ENCODE measurements at regions not wholly inside any gene's neighbourhood (a gene's known extent, or its start where the extent isn't known, plus 50 kb on each side); places are given as distances from the start of the nearest gene placed in this dataset.

DNA sequence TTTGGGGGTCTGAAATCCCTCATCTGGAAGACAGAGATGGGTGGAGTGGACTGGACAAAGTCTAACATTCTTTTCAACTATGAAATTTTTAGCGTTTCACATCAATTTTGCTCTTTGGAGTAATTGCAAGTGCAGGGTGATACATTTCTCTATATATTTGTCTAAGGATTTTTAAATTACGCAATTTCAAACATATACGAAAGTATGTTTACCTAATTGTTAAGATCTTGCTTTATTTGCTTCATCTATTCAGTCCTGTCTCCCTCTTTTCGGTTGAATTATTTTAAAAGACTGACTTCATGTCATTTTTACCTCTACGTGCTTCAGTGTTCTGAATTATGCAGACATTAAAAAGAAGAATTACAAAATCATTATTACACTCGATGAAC is 101.9 kb upstream of the CREB5 start:
- H3K27me3 ChIP-seq (ENCODE audit: insufficient read depth, low read length): no peaks in the 10 kb centered on the region
- 94% methylated on average over 6 of the region's 6 CpGs for WGBS
- H3K4me1 ChIP-seq (ENCODE audit: insufficient read depth, low read length): peaks cover 13% of the 10 kb centered on the region
- H3K4me3 ChIP-seq (ENCODE audit: low read length): no peak overlapping the region
- H3K27ac ChIP-seq (ENCODE audit: low read depth, low read length): no peak overlapping the region
- no peaks in the 10 kb centered on the region for H3K9me3 ChIP-seq (ENCODE audit: insufficient read depth, low read depth, low read length)
- no peaks in the 10 kb centered on the region for H3K36me3 ChIP-seq (ENCODE audit: insufficient read depth, low read length)
- no peak overlapping the region for H3K9ac ChIP-seq (ENCODE audit: low read depth, low read length)

DNA sequence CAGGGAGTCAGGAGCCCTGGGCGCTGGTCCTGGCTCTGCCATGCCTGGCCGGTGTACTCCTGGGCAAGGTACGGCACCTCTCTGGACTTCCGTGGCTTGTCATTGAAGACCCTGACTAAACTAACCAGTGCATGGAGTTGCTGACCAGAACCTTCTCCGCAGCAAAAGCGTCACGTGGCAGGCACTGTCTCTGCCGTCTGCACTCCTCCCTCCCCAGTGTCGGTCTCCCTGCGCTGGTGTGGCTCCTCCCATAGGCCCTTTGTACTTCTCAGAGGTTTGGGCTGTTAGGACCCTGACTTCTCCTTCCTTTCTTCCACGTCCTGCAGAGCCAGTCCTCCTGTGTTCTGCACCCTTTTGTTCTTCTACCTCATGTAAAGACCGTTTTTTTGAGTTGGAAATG is 100.6 kb upstream of the CREB5 start:
- H3K27ac ChIP-seq (ENCODE audit: low read depth, low read length): no peak overlapping the region
- WGBS: 75% methylated on average over 12 of the region's 12 CpGs
- peaks cover 10% of the 10 kb centered on the region; the same call in 1 of the 2 replicates for H3K4me1 ChIP-seq (ENCODE audit: insufficient read depth, low read length)
- no peak overlapping the region for H3K4me3 ChIP-seq (ENCODE audit: low read length)
- H3K36me3 ChIP-seq (ENCODE audit: insufficient read depth, low read length): no peaks in the 10 kb centered on the region
- H3K9me3 ChIP-seq (ENCODE audit: insufficient read depth, low read depth, low read length): no peaks in the 10 kb centered on the region
- H3K27me3 ChIP-seq (ENCODE audit: insufficient read depth, low read length): no peaks in the 10 kb centered on the region
- H3K9ac ChIP-seq (ENCODE audit: low read depth, low read length): no peak overlapping the region

DNA sequence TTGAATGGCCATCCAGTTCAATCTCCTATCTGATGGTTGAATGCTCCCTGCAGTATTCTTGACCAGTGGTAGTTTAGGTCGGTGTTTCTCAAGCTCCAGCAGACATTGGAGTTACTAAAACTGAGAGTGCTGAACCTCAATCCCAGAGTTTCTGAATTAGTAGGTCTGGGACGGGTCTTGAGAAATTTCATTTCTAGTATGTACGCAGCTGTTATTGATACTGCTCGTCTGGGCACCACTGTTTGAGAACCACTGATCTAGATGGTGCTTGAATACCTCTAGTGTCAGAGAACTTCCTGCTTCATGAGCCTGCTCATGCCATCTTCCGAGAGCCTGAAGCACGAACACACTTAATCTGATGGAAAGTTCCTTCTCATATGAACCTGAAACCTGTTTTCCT is 99.4 kb upstream of the CREB5 start:
- WGBS: 94% methylated on average over 6 of the region's 6 CpGs
- Histone ChIP-seq H3K9ac (ENCODE audit: low read depth, low read length) (no peak overlapping the region), H3K4me1 (ENCODE audit: insufficient read depth, low read length) (peaks cover 10% of the 10 kb centered on the region; the same call in 1 of the 2 replicates), H3K27ac (ENCODE audit: low read depth, low read length) (no peak overlapping the region), H3K4me3 (ENCODE audit: low read length) (no peak overlapping the region), H3K9me3 (ENCODE audit: insufficient read depth, low read depth, low read length) (no peaks in the 10 kb centered on the region), H3K36me3 (ENCODE audit: insufficient read depth, low read length) (no peaks in the 10 kb centered on the region), H3K27me3 (ENCODE audit: insufficient read depth, low read length) (no peaks in the 10 kb centered on the region)

DNA sequence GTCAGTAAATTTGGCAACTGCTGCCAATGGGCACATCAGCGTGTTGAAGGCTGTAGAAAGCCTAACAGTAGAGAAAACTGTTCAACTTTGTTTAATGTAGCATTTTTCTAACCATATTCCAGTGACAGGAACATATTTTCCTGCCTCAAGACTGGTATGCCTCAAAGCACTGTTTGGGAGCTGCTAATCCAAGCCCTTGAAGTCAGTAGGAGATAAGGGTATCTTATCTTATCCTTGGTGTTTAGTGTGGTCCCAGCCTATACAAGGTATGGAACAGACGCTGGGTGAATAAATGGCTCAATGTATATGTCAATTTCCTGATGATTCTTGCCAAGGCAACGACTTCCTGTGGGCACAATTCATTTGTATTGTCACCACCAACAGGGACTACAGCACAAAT is 97.5 kb upstream of the CREB5 start:
- 89% methylated on average over 3 of the region's 3 CpGs for WGBS
- no peak overlapping the region for H3K27ac ChIP-seq (ENCODE audit: low read depth, low read length)
- no peaks in the 10 kb centered on the region for H3K27me3 ChIP-seq (ENCODE audit: insufficient read depth, low read length)
- no peaks in the 10 kb centered on the region for H3K9me3 ChIP-seq (ENCODE audit: insufficient read depth, low read depth, low read length)
- peaks cover 10% of the 10 kb centered on the region; the same call in 1 of the 2 replicates for H3K4me1 ChIP-seq (ENCODE audit: insufficient read depth, low read length)
- no peak overlapping the region for H3K4me3 ChIP-seq (ENCODE audit: low read length)
- H3K9ac ChIP-seq (ENCODE audit: low read depth, low read length): no peak overlapping the region
- no peaks in the 10 kb centered on the region for H3K36me3 ChIP-seq (ENCODE audit: insufficient read depth, low read length)

DNA sequence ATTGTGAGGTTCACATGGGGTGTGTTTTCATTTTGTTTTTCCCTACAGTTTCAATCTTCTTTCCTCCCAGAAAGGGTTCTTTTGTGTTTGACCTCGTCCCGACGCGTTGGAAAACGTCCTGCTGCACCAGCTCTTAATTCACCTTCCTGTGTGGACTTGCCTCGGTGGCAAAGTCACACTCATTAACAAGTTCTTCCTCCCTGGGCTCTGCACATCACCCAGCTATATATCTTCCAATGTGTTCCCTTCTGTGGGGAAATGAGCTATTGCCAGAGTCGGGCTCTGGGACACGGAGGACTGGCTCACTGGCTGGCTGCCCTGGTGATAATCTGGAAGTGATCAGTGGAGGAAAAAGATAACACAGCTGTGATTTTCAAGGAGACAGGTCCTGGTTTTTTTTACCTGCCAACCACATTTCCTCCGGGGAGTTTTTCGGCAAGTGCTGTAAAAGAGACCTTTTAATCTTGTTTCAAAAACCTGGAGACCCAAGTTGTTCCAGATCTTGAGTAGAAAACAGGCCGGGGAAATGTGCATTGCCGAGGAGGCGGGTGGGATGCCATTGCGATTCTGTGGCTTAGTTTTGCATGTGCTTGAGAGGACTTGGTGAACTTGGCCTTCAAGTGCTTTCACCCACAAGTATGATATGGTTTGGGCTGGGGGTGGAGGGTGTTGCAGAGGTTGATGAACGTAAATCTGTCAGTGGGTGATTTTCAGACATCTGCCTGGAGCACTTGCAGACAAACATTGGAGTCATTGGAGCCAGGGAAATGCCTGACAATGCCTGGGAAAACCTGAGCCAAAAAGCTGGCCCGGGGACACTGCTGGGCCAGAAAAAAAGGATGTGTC is 96.5 kb upstream of the CREB5 start:
- 87% methylated on average over 16 of the region's 16 CpGs for WGBS
- Histone ChIP-seq H3K4me3 (ENCODE audit: low read length) (no peak overlapping the region), H3K27me3 (ENCODE audit: insufficient read depth, low read length) (no peaks in the 10 kb centered on the region), H3K27ac (ENCODE audit: low read depth, low read length) (no peak overlapping the region), H3K4me1 (ENCODE audit: insufficient read depth, low read length) (peaks cover 10% of the 10 kb centered on the region; the same call in 1 of the 2 replicates), H3K36me3 (ENCODE audit: insufficient read depth, low read length) (no peaks in the 10 kb centered on the region), H3K9me3 (ENCODE audit: insufficient read depth, low read depth, low read length) (no peaks in the 10 kb centered on the region), H3K9ac (ENCODE audit: low read depth, low read length) (no peak overlapping the region)

DNA sequence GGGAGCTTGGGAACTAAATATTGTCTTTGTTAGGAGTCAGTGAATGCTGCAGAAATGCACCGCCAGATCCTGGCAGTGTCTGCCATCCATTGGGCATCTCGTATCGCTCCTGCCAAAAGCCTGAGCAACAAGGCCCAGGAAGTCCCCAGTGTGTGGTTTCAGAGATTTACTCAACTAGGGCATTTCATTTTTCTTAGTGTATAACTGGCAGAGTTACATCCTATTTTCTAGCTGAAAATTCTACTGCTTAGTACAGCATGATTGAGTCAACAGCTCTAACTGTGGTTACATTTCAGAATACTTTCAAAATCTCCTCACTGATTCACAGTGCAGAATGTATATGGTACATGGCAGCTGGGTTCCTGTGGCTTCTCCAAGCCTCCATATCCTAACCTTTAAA is 95.8 kb upstream of the CREB5 start:
- H3K9ac ChIP-seq (ENCODE audit: low read depth, low read length): no peak overlapping the region
- no peaks in the 10 kb centered on the region for H3K36me3 ChIP-seq (ENCODE audit: insufficient read depth, low read length)
- peaks cover 7% of the 10 kb centered on the region; the same call in 1 of the 2 replicates for H3K4me1 ChIP-seq (ENCODE audit: insufficient read depth, low read length)
- no peaks in the 10 kb centered on the region for H3K9me3 ChIP-seq (ENCODE audit: insufficient read depth, low read depth, low read length)
- 96% methylated on average over 3 of the region's 3 CpGs for WGBS
- no peak overlapping the region for H3K4me3 ChIP-seq (ENCODE audit: low read length)
- no peak overlapping the region for H3K27ac ChIP-seq (ENCODE audit: low read depth, low read length)
- H3K27me3 ChIP-seq (ENCODE audit: insufficient read depth, low read length): no peaks in the 10 kb centered on the region

DNA sequence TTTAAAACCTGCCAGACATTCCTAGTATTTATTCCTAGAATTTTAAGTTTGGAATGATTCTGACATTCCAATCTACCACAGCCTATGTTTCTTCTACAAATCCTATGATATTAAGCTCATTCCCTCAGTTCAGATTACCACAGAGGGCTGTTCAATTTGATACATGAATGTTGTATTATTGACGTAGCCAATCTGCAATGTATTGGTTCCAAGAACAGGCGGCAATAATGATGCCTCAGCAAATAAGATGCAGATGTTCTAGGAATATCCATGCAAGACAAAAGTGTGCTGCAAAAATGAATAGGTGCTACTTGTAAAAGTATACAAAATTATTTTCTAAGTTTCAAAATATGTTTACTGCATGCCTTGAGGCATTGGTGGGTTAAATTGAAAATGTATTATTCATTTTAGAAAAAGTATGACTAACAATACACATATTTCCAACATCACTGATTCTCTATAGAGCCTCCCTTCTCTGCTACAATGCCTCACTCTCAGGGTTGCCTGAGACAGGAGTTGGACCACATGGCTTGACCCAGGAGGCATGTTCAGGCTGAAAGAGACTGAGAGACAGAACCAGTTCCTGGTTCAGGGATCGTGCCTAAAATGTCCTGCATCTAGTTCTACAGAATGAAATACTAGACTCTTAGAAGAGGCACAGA is 94.1 kb upstream of the CREB5 start:
- H3K9me3 ChIP-seq (ENCODE audit: insufficient read depth, low read depth, low read length): no peaks in the 10 kb centered on the region
- H3K9ac ChIP-seq (ENCODE audit: low read depth, low read length): no peak overlapping the region
- no peak overlapping the region for H3K27ac ChIP-seq (ENCODE audit: low read depth, low read length)
- no peaks in the 10 kb centered on the region for H3K36me3 ChIP-seq (ENCODE audit: insufficient read depth, low read length)
- no peaks in the 10 kb centered on the region for H3K27me3 ChIP-seq (ENCODE audit: insufficient read depth, low read length)
- WGBS: 95% methylated on average over 3 of the region's 3 CpGs
- H3K4me1 ChIP-seq (ENCODE audit: insufficient read depth, low read length): no peaks in the 10 kb centered on the region
- H3K4me3 ChIP-seq (ENCODE audit: low read length): no peak overlapping the region

DNA sequence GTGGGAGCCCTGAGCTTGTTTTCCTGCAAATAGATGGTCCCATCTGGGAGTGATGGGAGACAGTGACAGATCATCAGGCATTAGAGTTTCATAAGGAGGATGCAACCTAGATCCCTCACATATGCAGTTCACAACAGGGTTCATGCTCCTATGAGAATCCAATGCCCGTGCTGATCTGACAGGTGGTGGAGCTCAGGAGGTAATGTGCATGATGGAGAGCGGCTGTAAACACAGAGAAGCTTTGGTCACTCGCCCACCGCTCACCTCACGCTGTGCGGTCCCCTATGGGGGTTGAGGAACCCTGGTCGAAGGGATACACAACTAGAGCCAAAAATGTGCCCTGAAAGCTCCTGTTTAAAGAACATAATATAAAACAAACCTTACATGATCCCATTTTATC is 88.5 kb upstream of the CREB5 start:
- no peak overlapping the region for H3K27ac ChIP-seq (ENCODE audit: low read depth, low read length)
- WGBS: 98% methylated on average over 7 of the region's 7 CpGs
- H3K9me3 ChIP-seq (ENCODE audit: insufficient read depth, low read depth, low read length): no peaks in the 10 kb centered on the region
- H3K9ac ChIP-seq (ENCODE audit: low read depth, low read length): no peak overlapping the region
- H3K4me3 ChIP-seq (ENCODE audit: low read length): no peak overlapping the region
- H3K36me3 ChIP-seq (ENCODE audit: insufficient read depth, low read length): no peaks in the 10 kb centered on the region
- no peaks in the 10 kb centered on the region for H3K27me3 ChIP-seq (ENCODE audit: insufficient read depth, low read length)
- H3K4me1 ChIP-seq (ENCODE audit: insufficient read depth, low read length): peaks cover 4% of the 10 kb centered on the region; the same call in 1 of the 2 replicates

DNA sequence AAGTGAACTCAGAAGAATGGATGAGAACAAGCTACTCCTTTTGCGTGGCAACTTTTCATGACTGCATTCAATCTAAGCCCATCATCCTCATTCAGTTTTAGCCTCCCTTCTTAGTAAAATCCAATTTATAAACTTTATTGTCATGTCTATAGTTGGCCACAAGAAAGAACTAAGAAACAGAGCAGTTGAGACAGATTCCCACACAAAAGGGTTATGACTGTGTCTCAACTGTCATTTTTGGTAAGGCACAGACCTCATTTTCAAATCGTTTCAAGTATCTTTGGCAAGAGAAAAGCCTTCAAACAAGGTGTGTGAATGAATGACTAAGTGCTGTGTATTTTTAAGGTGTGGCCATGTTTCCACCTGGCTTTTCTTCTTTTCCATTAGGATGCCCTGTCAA is 84.2 kb upstream of the CREB5 start:
- Histone ChIP-seq H3K9ac (ENCODE audit: low read depth, low read length) (no peak overlapping the region), H3K27me3 (ENCODE audit: insufficient read depth, low read length) (no peaks in the 10 kb centered on the region), H3K9me3 (ENCODE audit: insufficient read depth, low read depth, low read length) (no peaks in the 10 kb centered on the region), H3K27ac (ENCODE audit: low read depth, low read length) (no peak overlapping the region), H3K4me3 (ENCODE audit: low read length) (no peak overlapping the region), H3K36me3 (ENCODE audit: insufficient read depth, low read length) (no peaks in the 10 kb centered on the region), H3K4me1 (ENCODE audit: insufficient read depth, low read length) (peaks cover 8% of the 10 kb centered on the region; the same call in 1 of the 2 replicates)
- WGBS: 97% methylated on average over 2 of the region's 2 CpGs

DNA sequence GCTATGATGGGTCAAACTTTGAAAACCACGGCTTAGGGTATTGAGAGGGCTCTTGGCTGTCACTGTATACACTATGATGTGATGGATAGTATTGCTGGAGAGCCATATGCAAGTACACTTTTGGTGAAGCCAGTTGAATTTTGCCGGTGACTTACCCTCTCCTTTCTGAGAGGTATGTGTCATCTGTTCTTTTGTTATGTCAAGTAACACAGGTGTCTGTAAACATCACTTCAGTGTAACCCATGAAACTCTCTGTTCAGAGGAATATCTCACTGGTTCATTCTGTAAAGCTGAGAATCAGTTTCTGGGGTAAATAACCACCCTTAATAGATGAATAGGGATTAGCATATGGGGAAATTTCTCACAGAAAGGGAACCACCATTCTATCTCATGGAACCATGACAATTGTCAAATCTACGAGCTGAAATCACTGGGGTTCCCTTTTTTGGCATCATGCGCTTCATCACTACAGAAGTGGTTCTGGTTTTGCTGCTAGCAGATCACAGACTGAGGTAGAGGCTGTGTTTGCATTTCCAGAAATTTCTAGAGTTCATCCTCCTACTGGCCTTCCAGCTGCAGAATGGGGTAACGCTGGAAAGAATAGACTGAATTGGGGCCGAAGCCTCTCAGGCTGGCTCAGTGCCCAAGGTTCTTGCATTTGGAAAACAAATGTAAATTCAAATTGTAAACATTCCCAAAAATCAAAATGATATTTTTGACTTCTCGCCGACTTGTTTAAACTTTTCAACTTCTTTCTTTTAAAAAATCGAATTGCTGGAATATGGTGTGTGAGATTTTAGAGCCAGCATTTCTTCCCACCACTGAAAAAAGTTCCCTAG is 83.3 kb upstream of the CREB5 start:
- WGBS: 88% methylated on average over 9 of the region's 9 CpGs
- H3K27me3 ChIP-seq (ENCODE audit: insufficient read depth, low read length): no peaks in the 10 kb centered on the region
- H3K9me3 ChIP-seq (ENCODE audit: insufficient read depth, low read depth, low read length): no peaks in the 10 kb centered on the region
- H3K9ac ChIP-seq (ENCODE audit: low read depth, low read length): no peak overlapping the region
- H3K36me3 ChIP-seq (ENCODE audit: insufficient read depth, low read length): no peaks in the 10 kb centered on the region
- peaks cover 8% of the 10 kb centered on the region; the same call in 1 of the 2 replicates for H3K4me1 ChIP-seq (ENCODE audit: insufficient read depth, low read length)
- no peak overlapping the region for H3K27ac ChIP-seq (ENCODE audit: low read depth, low read length)
- H3K4me3 ChIP-seq (ENCODE audit: low read length): no peak overlapping the region
